Heart left ventricle (tissue), 16 donors: ENCODE measurements at regions not wholly inside any gene's neighbourhood (a gene's known extent, or its start where the extent isn't known, plus 50 kb on each side); places are given as distances from the start of the nearest gene placed in this dataset.

Experiments used
- ATAC-seq, 4 donors: fragments of 200-7000 bp; cut with Tn5 transposase; one replicate each; pipeline ENCODE4 v1.9.1; 2020 to 2022; ENCODE audit warnings: moderate library complexity in 4 of 4, mild to moderate bottlenecking in 3 of 4, moderate number of reproducible peaks in 1 of 4
- DNase-seq, 5 donors: peaks; one replicate each; pipeline ENCODE4 v3.0.0-alpha.2; 2020
- H3K27ac ChIP-seq, 12 donors: fragments of 200-600 bp; sonication (generic) in 4 of 12; one replicate each; pipeline versions ENCODE4 v1.5.0 to v1.8.0; 2016 to 2022; ENCODE audit warnings: mild to moderate bottlenecking in 2 of 12
- H3K27me3 ChIP-seq, 9 donors: fragments of 200-600 bp; sonication (generic) in 2 of 9; one replicate each; pipeline versions ENCODE4 v1.5.1 to v1.8.0; 2016 to 2022; ENCODE audit warnings: mild to moderate bottlenecking in 3 of 9
- H3K36me3 ChIP-seq, 9 donors: fragments of 200-600 bp; sonication (generic) in 2 of 9; one replicate each; pipeline versions ENCODE4 v1.5.0 to v1.8.0; 2018 to 2022; ENCODE audit warnings: mild to moderate bottlenecking in 2 of 9
- H3K4me1 ChIP-seq, 12 donors: fragments of 200-600 bp; sonication (generic) in 4 of 12; one replicate each; pipeline versions ENCODE4 v1.5.0 to v1.8.0; 2016 to 2022; ENCODE audit warnings: mild to moderate bottlenecking in 3 of 12
- H3K4me3 ChIP-seq, 12 donors: fragments of 200-600 bp; sonication (generic) in 4 of 12; one replicate each; pipeline versions ENCODE4 v1.5.0 to v1.8.0; 2017 to 2022; ENCODE audit warnings: mild to moderate bottlenecking in 9 of 12, moderate library complexity in 4 of 12
- H3K9me3 ChIP-seq, 12 donors: fragments of 200-600 bp; sonication (generic) in 4 of 12; one replicate each; pipeline versions ENCODE4 v1.5.0 to v1.8.0; 2016 to 2022; ENCODE audit warnings: mild to moderate bottlenecking in 1 of 12
- CTCF ChIP-seq, 12 donors: fragments of 200-600 bp; sonication (generic) in 4 of 12; IDR thresholded peaks; one replicate each; pipeline versions ENCODE4 v1.5.0 to v1.8.0; 2018 to 2022; ENCODE audit warnings: antibody characterized with exemption in 12 of 12, mild to moderate bottlenecking in 5 of 12
- POLR2A ChIP-seq, 2 donors: fragments of 450-650 bp; IDR thresholded peaks; one replicate each; pipeline ENCODE4 v1.6.1; 2017; ENCODE audit warnings: antibody characterized with exemption in 2 of 2, mild to moderate bottlenecking in 2 of 2, moderate library complexity in 2 of 2
- WGBS, 4 donors: extraction: QIAGEN DNeasy Blood & Tissue Kit in 2 of 4; methylation state at CpG; one replicate each; pipeline versions ENCODE4 v1.1.5 to v1.1.7; 2013 to 2018; 5-methylcytosine and 5-hydroxymethylcytosine counted together
- intact Hi-C, 10 donors: fragments of 100-400 bp; cut with DNase I; formaldehyde crosslinking; loops; one replicate each; pipeline versions ENCODE4 v1.11.1 to v1.14.2; 2022
- donor health status: ischemic (EF 13 %, LVEDD 7.1; RV severe dilation, severe dysfunction).
- donor health status: healthy with polysubstance abuse.
- donor health status: DM: no; HTN: yes; CAD: no.
- donor health status: DM: no; HTN: no; CAD: no.
- donor health status: ischemic (EF 25% LVEDD 6.9; RV normal size, moderate dysfunction).
- donor health status: ischemic (EF 25% LVEDD 5.7; RV mildly dilated, moderate dysfunction).
- donor health status: healthy.
- donor health status: DM: yes; HTN: yes; CAD: no.
- donor health status: ischemic (EF 35%, LVEDD 5.7; RV mildly dilated, moderate dysfunction).
- donor health status: nonischemic (EF 11% LVEDD 7.7; RV severe dilation, severe dysfunction).
- donor health status: DM: yes; HTN: yes; CAD: no.
- donor health status: PGD.
- donor health status: ischemic (EF 29% LVEDD 5.4; RV normal size, mild dysfunction).
- donor health status: nonischemic (EF 23%, LVEDD 6.1; RV moderate dilation, normal function).

- intact Hi-C loops = loop anchor here in 1 of 10 donors (5.0 kb wide), 1 partner anchor 792 kb away; no protein-coding TSS in a partner anchor
- Histone ChIP-seq H3K4me3 (no peak overlapping the region), H3K9me3 (no peaks in the 10 kb centered on the region), H3K27ac (no peak overlapping the region), H3K4me1 (no peaks in the 10 kb centered on the region), H3K27me3 (no peaks in the 10 kb centered on the region), H3K36me3 (no peaks in the 10 kb centered on the region)
- 57 to 71% (median 70%) methylated on average over 5 of the region's 5 CpGs for WGBS, 4 donors
- TF ChIP-seq CTCF (IDR thresholded peaks at IDR 0.05) (no peak), POLR2A (IDR thresholded peaks at IDR 0.05) (no peak)
- ATAC-seq = no peak
- DNase-seq = no peak
Observed at GRCh38 chr14:53550776-53551175, 397.7 kb upstream of the DDHD1 start.

GRCh38 chr14:53549956-53550355 lies 396.8 kb upstream of the DDHD1 start:
- H3K4me3 ChIP-seq = no peak overlapping the region
- ATAC-seq (no peak), DNase-seq (no peak)
- H3K27ac ChIP-seq = no peak overlapping the region
- no peaks in the 10 kb centered on the region for H3K4me1 ChIP-seq
- H3K9me3 ChIP-seq = no peaks in the 10 kb centered on the region
- intact Hi-C loops = loop anchor here in 3 of 10 donors (5.0 to 10.0 kb wide), 5 partner anchors 335 to 792 kb away; partner anchors contain the start of gene BMP4 (in 1 of the 3)
- H3K36me3 ChIP-seq = no peaks in the 10 kb centered on the region
- WGBS, 4 donors = 42 to 56% (median 52%) methylated on average over 8 of the region's 8 CpGs
- H3K27me3 ChIP-seq = no peaks in the 10 kb centered on the region
- TF ChIP-seq POLR2A (IDR thresholded peaks at IDR 0.05) (no peak), CTCF (IDR thresholded peaks at IDR 0.05) (no peak)

- DNase-seq = no peak
- whole genome bisulfite sequencing, 4 donors = 95 to 100% (median 99%) methylated on average over 1 of the region's 1 CpG
- intact Hi-C loops = loop anchor here in 3 of 10 donors (10.0 kb wide), 4 partner anchors 337 to 477 kb away; partner anchors contain the start of gene BMP4 (in 1 of the 3)
Observed at GRCh38 chr14:53547593-53547992, 394.5 kb upstream of the DDHD1 start.

GRCh38 chr14:53545217-53545616 lies 392.1 kb upstream of the DDHD1 start:
- TF ChIP-seq POLR2A (IDR thresholded peaks at IDR 0.05) (no peak), CTCF (IDR thresholded peaks at IDR 0.05) (no peak)
- no peak overlapping the region for H3K27ac ChIP-seq
- no peaks in the 10 kb centered on the region for H3K36me3 ChIP-seq
- H3K4me1 ChIP-seq = peaks cover 0 to 11% (median 6%) of the 10 kb centered on the region in 12 donors
- no peak overlapping the region for H3K4me3 ChIP-seq
- no peak for DNase-seq
- H3K9me3 ChIP-seq = no peaks in the 10 kb centered on the region
- intact Hi-C loops = loop anchor here in 3 of 10 donors (10.0 kb wide), 4 partner anchors 340 to 480 kb away; partner anchors contain the start of gene BMP4 (in 1 of the 3)
- H3K27me3 ChIP-seq = no peaks in the 10 kb centered on the region
- ATAC-seq = no peak

More at GRCh38 chr14:53547593-53547992, 394.5 kb upstream of the DDHD1 start:
- no peaks in the 10 kb centered on the region for H3K27me3 ChIP-seq
- no peaks in the 10 kb centered on the region for H3K36me3 ChIP-seq
- no peak for TF ChIP-seq POLR2A (IDR thresholded peaks at IDR 0.05)
- no peak for TF ChIP-seq CTCF (IDR thresholded peaks at IDR 0.05)
- no peak overlapping the region for H3K27ac ChIP-seq
- H3K4me1 ChIP-seq = peaks cover 0 to 7% (median 5%) of the 10 kb centered on the region in 12 donors
- no peak overlapping the region for H3K4me3 ChIP-seq
- no peak for ATAC-seq
- no peaks in the 10 kb centered on the region for H3K9me3 ChIP-seq
